GM18868 (cell line): ENCODE measurements at regions not wholly inside any gene's neighbourhood (a gene's known extent, or its start where the extent isn't known, plus 50 kb on each side); places are given as distances from the start of the nearest gene placed in this dataset.

ENCODE experiments used
- ATAC-seq: cut with Tn5 transposase; IDR thresholded peaks from one replicate; pipeline ENCODE4 v1.9.1; 2021; ENCODE audit warnings: mild to moderate bottlenecking, moderate library complexity; ENCODE audit not compliant: unreplicated experiment

GRCh38 chr6:108734271-108734922, 113.8 kb upstream of the ARMC2 start:
- no peak for ATAC-seq

GRCh38 chr6:108735310-108736001, 112.8 kb upstream of the ARMC2 start:
- ATAC-seq, result no peak

GRCh38 chr6:108736002-108736361, 112.2 kb upstream of the ARMC2 start:
- ATAC-seq, result no peak

- ATAC-seq, result no peak
Observed at GRCh38 chr6:108736832-108737231, 111.4 kb upstream of the ARMC2 start.

GRCh38 chr6:108737594-108738546, 110.4 kb upstream of the ARMC2 start:
- ATAC-seq, result no peak

- no peak for ATAC-seq
Observed at GRCh38 chr6:108738684-108739416, 109.4 kb upstream of the ARMC2 start.

GRCh38 chr6:108739496-108740330, 108.5 kb upstream of the ARMC2 start:
- no peak for ATAC-seq

- no peak for ATAC-seq
Observed at GRCh38 chr6:108741331-108741989, 106.8 kb upstream of the ARMC2 start.

- ATAC-seq, result no peak
Observed at GRCh38 chr6:108742041-108742440, 106.2 kb upstream of the ARMC2 start.

- no peak for ATAC-seq
Observed at GRCh38 chr6:108744244-108744972, 103.8 kb upstream of the ARMC2 start.

- ATAC-seq, result no peak
Observed at GRCh38 chr6:108744996-108745395, 103.2 kb upstream of the ARMC2 start.

- ATAC-seq, result no peak
Observed at GRCh38 chr6:108745664-108746336, 102.4 kb upstream of the ARMC2 start.

GRCh38 chr6:108746366-108746765, 101.9 kb upstream of the ARMC2 start:
- no peak for ATAC-seq

GRCh38 chr6:108746836-108747575, 101.2 kb upstream of the ARMC2 start:
- no peak for ATAC-seq

GRCh38 chr6:108748055-108748454, 100.2 kb upstream of the ARMC2 start:
- no peak for ATAC-seq

GRCh38 chr6:108748959-108749358, 99.3 kb upstream of the ARMC2 start:
- no peak for ATAC-seq

- no peak for ATAC-seq
Observed at GRCh38 chr6:108750801-108751200, 97.4 kb upstream of the ARMC2 start.

GRCh38 chr6:108751282-108751681, 96.9 kb upstream of the ARMC2 start:
- ATAC-seq, result no peak
